Osteoblast (primary cell): ENCODE measurements at regions not wholly inside any gene's neighbourhood (a gene's known extent, or its start where the extent isn't known, plus 50 kb on each side); places are given as distances from the start of the nearest gene placed in this dataset.
A peak's percentile ranks its signal among the peaks of the same experiment; 100 is the strongest.

Experiments
- DNase-seq: peaks from one replicate; pipeline ENCODE4 v3.0.0; 2011; ENCODE audit warnings: low spot score, mixed read lengths; ENCODE audit not compliant: insufficient read length; ENCODE audit errors: missing footprints
- H2AFZ ChIP-seq: 2 replicates; pipeline ENCODE4 v1.6.0; 2011; ENCODE audit warnings: mild to moderate bottlenecking, low read length
- H3K27ac ChIP-seq: 2 replicates; pipeline ENCODE4 v1.5.1; 2011; ENCODE audit warnings: mild to moderate bottlenecking, low read depth, low read length, moderate library complexity
- H3K27me3 ChIP-seq: 2 replicates; pipeline ENCODE4 v1.6.0; 2012; ENCODE audit warnings: mild to moderate bottlenecking, control low read depth, inconsistent platforms, low read length, moderate library complexity; ENCODE audit not compliant: insufficient read depth
- H3K36me3 ChIP-seq: 2 replicates; pipeline ENCODE4 v1.5.1; 2011; ENCODE audit warnings: mild to moderate bottlenecking, low read length, control low read depth, moderate library complexity; ENCODE audit not compliant: insufficient read depth
- H3K4me1 ChIP-seq: 2 replicates; pipeline ENCODE4 v1.5.1; 2011; ENCODE audit warnings: mild to moderate bottlenecking, low read length, control low read depth, moderate library complexity; ENCODE audit not compliant: insufficient read depth
- H3K4me2 ChIP-seq: 2 replicates; pipeline ENCODE4 v1.6.0; 2011; ENCODE audit warnings: mild to moderate bottlenecking, low read length; ENCODE audit not compliant: insufficient read depth
- H3K4me3 ChIP-seq: fragments of 200-600 bp; sonication (generic); 3 replicates; pipeline ENCODE4 v1.5.1; 2012; ENCODE audit warnings: mild to moderate bottlenecking, low read length, inconsistent platforms; ENCODE audit not compliant: insufficient read depth
- H3K79me2 ChIP-seq: 2 replicates; pipeline ENCODE4 v1.6.0; 2012; ENCODE audit warnings: mild to moderate bottlenecking, low read length, control low read depth, inconsistent platforms; ENCODE audit not compliant: insufficient read depth
- H3K9me3 ChIP-seq: 2 replicates; pipeline ENCODE4 v1.5.1; 2011; ENCODE audit warnings: low read depth, low read length, control low read depth
- H4K20me1 ChIP-seq: 2 replicates; pipeline ENCODE4 v1.6.0; 2012; ENCODE audit warnings: mild to moderate bottlenecking, low read length, control low read depth; ENCODE audit not compliant: insufficient read depth
- CTCF ChIP-seq: IDR thresholded peaks from 2 replicates; pipeline ENCODE4 v1.5.1; 2011; ENCODE audit warnings: mild to moderate bottlenecking, low read depth, low read length, moderate library complexity; ENCODE audit errors: extremely low read depth

DNA sequence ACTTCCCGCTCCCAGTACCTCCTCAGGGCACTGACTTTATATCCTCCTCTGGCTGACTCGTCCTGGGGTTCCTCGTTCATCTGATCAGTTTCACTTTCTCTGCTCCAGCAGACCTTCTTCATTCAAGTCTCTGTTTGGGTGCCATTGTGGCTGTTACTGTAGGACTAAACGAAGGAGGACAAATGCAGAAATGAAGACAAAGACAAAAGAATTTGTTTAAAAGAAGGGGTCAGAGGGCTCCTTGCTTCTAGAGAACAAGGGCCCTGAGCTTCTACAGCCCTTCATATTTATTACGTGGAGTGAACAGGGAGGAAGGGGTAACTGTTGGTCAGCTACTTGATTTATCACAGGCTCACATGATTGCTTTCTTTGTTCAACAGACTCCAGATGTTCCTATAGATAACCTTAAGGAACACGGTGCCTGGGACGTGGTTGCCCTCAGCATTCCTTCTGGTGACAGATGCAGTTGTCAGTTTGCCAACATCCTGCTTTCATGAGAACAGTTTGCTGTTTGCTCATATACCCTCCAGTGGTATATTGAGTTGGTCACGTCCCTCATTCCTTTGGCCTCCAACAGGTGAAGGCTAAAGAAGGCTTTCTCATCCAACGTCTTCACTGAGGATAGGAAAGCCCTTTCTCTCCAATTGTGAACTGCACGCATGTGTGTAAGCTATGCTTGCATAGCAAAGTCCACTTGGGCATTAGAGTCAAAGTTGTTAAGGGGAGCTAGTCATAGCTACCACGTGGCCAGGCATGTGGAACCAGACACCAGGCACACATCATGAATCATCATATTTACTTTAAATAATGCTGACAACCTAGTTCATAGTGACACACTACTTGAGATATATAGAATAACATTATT is 69.1 kb upstream of the BTN3A2 start:
- H3K4me3 ChIP-seq: peak overlapping the region; percentile 50
- DNase-seq: peak; percentile 90

DNA sequence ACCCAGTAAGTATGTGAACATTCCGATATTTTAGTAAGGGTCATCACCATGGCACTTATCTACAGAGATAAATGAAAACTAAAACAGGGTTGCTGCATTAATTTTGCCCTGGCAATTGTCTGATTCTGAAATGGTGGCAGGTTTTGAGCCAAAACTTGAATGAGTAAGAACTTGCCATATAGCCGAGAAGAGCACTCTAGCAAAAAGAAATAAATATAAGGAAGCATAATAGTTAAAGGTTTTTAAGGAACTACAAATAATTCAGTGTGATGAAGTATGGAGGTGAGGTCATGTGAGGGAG is 68.5 kb upstream of the BTN3A2 start:
- no peaks in the 10 kb centered on the region for H4K20me1 ChIP-seq
- no peak overlapping the region for H2AFZ ChIP-seq
- no peak for DNase-seq
- no peaks in the 10 kb centered on the region for H3K79me2 ChIP-seq
- H3K4me3 ChIP-seq: no peak overlapping the region
- H3K27ac ChIP-seq: peak overlapping the region; percentile 74
- peak overlapping the region; percentile 82 for H3K4me2 ChIP-seq
- no peaks in the 10 kb centered on the region for H3K9me3 ChIP-seq
- H3K4me1 ChIP-seq: peaks cover 21% of the 10 kb centered on the region
- no peaks in the 10 kb centered on the region for H3K36me3 ChIP-seq
- H3K27me3 ChIP-seq: no peaks in the 10 kb centered on the region
- no peak for TF ChIP-seq CTCF

More for the DNA sequence above, 69.1 kb upstream of the BTN3A2 start:
- H3K9me3 ChIP-seq: no peaks in the 10 kb centered on the region
- peak overlapping the region; percentile 74 for H3K27ac ChIP-seq
- H3K4me1 ChIP-seq: peaks cover 21% of the 10 kb centered on the region
- TF ChIP-seq CTCF: no peak
- H3K79me2 ChIP-seq: no peaks in the 10 kb centered on the region
- H3K4me2 ChIP-seq: peak overlapping the region; percentile 82
- H3K27me3 ChIP-seq: no peaks in the 10 kb centered on the region
- no peaks in the 10 kb centered on the region for H4K20me1 ChIP-seq
- H3K36me3 ChIP-seq: no peaks in the 10 kb centered on the region
- H2AFZ ChIP-seq: peak overlapping the region; percentile 58

GRCh38 chr6:26296857-26297648 is 67.9 kb upstream of the BTN3A2 start:
- Histone ChIP-seq H3K79me2 (no peaks in the 10 kb centered on the region), H3K4me2 (peak overlapping the region; percentile 1), H3K27me3 (no peaks in the 10 kb centered on the region), H2AFZ (no peak overlapping the region), H3K4me3 (no peak overlapping the region), H4K20me1 (no peaks in the 10 kb centered on the region), H3K9me3 (no peaks in the 10 kb centered on the region), H3K36me3 (no peaks in the 10 kb centered on the region), H3K27ac (peak overlapping the region; percentile 74), H3K4me1 (peaks cover 21% of the 10 kb centered on the region)
- no peak for TF ChIP-seq CTCF
- no peak for DNase-seq
